GM18508 (cell line): ENCODE measurements at regions not wholly inside any gene's neighbourhood (a gene's known extent, or its start where the extent isn't known, plus 50 kb on each side); places are given as distances from the start of the nearest gene placed in this dataset.

ENCODE experiments used
- ATAC-seq: cut with Tn5 transposase; IDR thresholded peaks from one replicate; pipeline ENCODE4 v1.9.1; 2021; ENCODE audit warnings: moderate number of reproducible peaks; ENCODE audit not compliant: insufficient read depth, unreplicated experiment

DNA sequence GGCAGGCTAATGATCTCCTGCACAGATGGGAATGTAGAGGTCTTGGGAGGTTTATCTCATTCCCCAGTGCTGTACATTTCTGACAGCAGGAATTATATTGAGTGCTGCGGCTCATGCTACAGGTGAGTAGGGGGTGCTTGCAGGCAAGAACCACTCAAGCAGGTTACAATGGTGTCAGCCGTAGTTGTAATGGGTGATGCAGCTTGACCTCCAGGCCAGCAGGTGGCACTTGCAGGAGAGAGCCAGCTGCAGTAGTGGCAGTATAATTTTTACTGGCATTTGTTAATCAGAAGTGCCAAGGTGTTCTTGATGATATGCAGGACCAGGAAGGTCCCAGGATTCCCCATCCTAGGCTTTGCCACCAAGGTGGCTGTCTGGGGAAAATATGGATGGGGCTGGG lies 759.6 kb upstream of the NDST4 start:
- ATAC-seq, result no peak

DNA sequence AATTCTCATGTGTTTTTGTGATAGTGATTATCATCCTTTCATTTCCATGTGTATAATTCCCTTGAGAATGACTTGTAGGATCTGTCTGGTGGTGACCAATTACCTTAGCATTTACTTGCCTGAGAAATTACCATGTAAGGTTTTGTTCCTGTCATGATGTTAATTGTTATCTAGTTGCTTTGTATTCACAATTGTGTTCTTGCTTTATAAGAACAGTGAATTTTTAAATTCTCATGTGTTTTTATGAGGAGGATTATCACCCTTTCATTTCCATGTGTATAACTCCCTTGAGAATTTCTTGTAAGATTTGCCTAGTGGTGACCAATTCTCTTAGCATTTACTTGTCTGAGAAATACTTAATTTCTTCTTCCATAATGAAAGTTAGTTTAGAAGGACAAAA lies 758.2 kb upstream of the NDST4 start:
- ATAC-seq, result no peak

DNA sequence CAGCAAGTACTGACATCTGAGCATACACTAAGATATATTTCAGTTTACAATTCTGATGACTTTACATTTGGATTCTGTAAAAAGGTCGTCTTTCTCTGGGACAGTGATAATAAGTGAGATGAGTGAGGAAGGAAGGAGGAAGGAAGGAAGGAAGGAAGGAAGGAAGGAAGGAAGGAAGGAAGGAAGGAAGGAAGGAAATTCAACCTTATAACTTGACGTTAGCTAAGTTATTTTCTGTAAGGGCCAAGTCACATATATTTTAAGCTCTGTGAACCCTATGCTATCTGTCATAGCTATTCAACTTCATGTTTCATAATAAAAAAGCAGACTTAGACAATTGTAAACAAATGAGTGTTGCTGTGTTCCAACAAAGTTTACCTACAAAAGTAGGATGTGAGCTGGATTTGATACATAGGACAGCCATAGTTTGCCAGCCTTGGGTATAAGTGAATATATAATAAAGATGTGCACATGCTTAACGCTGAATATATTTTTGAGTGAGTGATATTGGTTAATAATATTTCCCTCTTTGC lies 753.0 kb upstream of the NDST4 start:
- no peak for ATAC-seq

DNA sequence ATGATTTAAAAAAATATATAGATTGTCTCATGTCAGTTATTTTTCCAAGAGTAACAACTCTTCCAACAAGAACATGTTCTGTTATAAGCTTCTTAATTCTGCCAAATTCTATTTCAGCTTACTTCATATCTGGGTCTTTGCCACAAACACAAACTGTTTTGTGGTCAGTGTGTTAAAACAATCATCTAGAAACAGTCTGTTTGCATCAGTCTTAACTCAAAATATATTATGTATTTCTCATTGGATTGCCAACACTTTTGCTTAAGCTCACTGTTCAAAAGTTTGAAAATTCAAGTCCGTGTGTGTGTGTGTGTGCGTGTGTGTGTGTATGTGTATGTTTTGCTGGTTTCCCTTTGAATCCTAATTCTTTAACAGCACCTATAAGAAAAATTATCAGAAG lies 752.3 kb upstream of the NDST4 start:
- ATAC-seq, result no peak

DNA sequence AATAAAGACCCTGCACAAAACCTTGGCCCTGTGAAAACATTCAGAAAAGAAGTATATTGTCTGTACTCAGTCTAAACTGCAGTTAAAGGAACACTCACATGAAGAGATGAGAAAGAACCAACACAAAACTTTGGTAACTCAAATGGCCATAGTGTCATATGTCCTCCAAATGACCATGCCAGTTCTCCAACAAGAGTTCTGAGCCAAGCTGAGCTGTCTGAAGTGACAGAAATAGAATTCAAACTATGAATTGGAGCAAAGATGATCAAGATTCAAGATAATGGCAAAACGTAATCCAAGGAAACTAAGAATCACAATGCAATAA lies 739.3 kb upstream of the NDST4 start:
- ATAC-seq, result no peak

DNA sequence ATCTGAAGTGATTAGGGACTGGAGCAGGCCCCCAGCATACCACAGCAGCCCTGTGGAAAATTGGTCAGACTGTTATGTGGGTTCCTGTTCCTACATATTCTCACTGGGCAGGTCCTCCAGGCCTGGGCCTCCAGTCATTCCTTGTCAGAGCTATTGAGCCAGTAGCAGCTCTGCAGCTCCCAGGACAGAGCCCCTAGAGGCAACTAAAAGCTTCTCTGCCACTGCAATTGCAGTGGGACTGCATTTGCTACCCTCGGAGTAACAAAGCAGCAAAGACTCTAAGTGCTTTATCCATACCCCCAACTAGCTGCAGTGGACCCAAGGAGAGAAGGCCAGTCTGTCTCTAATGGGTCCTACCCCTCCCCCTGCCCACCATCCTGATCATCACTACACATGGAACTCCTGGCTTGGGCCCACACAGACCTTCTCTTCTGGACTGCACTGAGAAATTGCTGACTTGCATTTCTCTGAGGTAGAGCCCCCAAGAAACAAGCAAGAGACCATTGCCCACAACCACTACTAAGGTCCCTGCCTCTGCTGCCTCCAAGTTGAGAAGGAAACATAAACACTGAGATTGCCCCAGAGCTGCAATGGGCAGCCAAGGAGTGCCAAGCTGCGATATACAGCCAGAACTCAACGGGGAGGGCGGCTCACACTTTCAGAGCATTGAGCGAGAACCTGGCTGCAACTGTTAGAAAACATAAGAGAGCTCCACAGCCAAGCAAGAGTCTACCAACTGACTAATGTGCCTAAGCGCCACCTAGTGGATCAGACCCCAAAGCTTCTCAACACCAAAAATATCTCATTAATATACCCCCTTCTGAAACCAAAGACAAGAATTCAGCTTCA lies 738.7 kb upstream of the NDST4 start:
- peak; percentile 84 for ATAC-seq

DNA sequence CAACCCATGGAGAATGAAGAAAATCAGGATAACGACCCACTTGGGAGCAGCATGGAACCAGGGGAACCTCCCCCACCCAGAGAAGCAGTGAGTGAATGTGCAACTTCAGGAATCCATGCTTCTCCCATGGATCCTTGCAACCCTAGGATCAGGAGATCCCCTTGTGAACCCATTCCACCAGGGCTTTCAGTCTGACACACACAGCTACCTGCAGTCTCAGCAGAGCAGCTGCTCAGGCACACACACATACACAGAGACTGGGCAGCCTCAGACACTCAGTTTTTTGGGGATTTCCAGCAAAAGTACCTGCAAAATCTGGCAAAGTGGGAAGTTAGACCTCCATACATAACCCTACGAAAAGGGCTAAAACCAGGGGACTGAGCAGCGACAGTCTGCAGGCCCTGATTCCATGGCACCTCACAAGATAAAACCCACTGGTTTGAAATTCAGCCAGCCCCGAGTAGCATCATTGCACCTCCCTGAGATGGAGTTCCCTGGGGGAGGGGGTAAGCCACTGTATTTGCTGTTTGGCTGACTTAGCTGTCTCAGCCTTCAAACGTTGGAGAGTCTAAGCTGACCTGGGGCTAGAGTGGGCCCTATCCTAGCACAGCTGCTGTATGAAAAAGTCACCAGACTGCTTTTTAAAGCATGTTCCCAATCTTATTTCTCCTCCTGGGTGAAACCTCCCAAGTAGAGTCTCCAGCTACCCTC lies 737.5 kb upstream of the NDST4 start:
- ATAC-seq, result peak; percentile 64

DNA sequence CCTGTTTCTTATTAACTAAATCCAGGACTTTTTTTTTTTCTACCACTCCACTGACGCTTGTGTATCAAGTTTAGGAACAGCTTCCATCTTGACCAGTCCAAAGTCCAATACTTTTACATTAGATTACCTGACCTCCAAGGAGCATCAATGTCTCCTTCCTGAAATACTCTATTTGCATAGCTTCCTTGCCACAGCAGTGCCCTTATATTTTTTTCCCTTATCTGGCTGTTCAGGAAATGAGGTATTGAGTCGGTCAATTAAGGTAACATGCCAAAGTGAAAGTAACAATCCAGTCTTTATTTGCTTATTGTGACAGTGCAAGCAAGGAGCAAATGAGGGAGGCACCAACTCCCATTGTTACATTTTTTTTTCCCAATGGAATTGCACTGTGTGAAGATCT lies 730.8 kb upstream of the NDST4 start:
- no peak for ATAC-seq

DNA sequence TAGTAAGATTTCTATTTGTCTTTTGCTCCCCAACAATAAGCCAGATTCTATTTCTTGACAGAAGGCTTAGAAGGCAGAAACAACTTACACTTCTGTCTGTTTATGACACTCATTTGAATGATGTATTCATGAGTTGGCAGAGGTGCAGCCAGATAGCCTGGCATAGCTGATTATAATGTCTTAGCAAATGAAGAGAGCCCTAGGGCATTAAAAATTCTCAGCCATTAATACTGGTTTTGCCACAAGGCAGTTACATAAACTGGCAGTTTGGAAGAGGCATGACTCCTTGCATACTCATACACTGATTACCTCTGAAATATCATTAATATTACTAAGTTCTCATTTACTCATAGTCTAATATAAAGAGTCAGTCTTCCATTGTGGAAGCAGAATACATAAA lies 728.5 kb upstream of the NDST4 start:
- no peak for ATAC-seq

DNA sequence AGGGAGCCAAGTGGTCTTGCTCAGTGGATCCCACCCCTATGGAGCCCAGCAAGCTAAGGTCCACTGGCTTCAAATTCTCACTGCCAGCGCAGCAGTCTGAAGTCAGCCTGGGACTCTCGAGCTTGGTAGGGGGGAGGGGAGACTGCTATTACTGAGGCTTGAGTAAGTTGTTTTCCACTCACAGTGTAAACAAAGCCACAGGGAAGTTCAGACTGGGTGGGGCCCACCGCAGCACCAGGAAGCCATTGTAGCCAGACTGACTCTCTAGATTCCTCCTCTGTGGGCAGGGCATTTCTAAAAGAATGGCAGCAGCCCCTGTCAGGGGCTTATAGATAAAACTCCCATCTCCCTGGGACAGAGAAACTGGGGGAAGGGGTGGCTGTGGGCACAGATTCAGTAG lies 721.0 kb upstream of the NDST4 start:
- no peak for ATAC-seq

DNA sequence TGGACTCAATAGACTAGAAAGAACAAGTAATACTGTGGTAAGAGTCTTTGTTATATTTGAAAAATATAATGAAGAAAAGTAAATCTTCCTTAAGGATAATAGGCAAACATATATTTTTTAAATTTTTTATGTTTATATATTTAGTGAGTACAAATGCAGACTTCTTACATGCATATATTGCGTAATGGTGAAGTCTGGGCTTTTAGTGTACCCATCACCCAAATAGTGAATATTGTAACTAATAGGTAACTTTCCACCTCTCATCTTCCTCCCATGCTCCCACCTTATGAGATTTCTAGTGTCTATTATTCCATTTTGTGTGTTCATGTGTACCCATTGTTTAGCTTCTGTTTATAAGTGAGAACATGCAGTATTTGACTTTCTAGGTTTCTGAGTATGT lies 711.2 kb upstream of the NDST4 start:
- no peak for ATAC-seq

DNA sequence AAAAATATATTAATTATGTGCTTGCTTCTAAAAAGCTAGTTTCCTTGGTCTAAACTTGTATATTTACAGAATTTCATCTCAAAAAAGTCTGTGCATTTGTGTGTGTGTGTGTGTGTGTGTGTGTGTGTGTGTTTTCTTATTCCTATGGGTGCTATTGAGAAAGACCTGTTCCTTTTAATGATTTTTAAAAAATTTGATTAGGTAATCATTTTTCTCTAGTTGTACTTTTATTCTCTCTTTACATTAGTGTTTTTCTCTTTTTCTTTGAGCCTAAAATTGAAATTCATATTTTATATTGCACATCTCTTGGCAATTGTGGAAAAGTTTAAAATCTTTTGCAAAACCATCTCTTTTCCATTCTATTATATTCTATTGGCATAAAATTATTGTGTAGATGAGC lies 690.4 kb upstream of the NDST4 start:
- ATAC-seq, result no peak

DNA sequence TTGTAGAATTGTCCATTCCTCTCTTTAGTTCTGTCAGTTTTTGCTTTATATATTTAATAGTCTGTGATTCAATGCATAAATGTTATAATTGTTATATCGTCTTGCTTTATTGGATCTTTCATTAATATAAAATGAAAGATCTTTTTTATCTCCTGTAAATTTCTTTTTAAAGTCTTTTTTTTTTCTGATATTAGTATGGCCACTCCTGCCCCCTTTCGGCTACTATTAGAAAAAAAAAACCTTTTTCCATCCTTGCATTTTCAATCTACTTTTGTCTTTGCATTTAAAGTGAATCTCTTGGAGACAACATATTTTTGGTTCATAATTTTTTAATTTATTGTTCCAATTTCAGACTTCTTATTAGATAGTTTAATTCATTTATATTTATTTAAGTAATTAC lies 677.4 kb upstream of the NDST4 start:
- no peak for ATAC-seq

DNA sequence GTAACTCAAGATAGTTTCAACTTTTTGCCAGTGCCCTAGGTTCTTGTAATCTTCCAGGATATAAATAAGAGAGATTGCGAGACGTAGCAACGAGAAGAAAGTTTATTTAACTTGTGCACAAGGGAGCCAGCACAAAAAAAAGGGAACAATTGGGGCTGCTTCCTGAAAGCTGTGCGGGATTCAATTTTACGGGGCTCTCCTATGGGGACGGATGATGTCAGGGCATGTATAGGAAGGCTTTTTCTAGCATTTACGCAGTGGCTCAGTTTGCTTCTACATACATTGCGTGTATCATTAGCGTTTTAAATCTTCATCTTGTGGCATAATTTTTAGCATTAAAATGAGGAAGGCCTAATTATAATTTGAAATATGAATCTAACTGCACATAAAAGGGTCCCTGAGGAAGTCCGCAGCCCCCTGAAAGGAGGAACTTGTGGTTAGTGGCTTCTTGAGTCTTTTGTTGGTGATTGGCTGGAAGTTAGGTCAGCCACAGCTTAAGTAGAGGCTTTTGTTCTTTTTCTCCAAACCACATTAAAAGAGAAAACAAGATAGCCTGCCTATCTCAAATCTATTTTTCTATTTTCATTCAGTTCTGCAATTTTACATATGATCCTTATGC lies 668.2 kb upstream of the NDST4 start:
- ATAC-seq, result no peak

DNA sequence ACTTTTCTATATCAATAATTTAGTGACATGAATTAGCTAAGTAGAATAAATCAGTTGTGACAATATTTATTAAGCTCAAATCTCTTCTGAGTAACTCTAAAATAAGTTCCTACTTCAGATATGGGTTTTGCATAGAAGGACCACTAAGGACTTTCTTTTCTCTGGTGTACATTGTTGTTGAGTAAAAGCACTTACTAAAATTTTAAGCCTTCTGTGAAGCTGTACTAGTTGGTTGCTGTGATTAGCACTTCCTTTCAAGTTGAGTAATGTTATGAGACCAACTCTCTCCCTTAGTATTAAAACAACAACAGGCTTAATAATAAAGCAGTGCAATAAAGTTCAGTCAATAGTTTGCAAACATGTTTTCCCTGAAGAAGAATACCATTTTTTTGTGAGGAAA lies 667.4 kb upstream of the NDST4 start:
- ATAC-seq, result peak; percentile 48

DNA sequence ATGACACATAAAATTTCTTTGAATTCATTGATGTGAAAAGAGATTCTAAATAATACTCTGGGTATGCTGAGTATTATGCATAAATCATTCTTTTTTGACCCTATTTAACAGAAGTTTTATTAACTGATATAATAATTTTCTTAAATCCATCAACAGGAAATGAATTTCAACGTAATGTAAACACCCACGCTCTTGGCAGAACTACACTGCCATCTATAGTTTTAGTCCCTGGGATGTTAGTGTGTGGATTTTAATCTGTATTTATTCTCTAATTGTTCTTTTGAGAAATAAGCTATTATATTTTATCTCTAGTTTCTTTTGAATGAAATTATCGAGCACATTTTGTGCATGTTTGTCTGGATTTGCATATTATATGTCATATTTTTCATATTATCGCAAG lies 666.8 kb upstream of the NDST4 start:
- ATAC-seq, result no peak

DNA sequence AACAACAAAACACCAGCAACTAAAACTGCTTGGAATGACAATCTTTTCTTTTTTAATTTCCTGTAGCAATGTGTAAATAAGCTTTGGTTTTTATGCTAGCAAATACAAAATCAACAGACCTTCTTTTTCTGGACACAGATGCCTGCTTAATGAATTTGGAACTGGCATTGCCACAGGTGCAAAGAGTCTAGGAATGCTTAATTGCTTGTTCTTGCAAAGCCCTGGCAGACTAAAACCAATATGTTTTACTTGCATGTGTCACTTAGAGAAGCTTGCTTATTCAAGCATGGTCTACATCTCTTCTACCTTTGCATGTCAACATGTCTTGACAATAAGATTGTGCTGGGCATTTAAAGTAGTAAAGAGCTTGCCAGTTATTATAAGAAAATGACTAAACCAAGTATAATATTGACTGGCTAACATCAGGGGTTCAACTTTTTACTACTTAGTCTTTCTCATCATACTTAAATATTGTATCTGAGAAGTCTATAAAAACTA lies 656.7 kb upstream of the NDST4 start:
- ATAC-seq, result no peak

DNA sequence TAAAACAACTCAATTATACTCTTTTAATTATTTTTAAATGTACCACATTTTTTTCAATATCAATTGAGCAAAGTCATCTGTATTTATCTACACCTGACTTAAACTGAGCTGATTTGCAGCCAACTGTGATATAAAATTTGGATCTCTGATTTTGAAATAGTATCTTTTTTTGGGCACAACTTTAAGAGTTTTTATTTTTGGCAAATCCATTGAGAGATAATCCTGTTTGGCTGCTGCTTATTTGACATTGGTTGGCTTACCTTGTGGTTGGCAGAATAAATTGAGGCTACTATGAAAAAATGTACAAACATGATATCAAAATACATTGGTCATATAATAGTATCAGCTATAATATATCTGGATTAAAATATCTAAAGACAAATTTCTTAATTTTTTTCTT lies 656.0 kb upstream of the NDST4 start:
- no peak for ATAC-seq

DNA sequence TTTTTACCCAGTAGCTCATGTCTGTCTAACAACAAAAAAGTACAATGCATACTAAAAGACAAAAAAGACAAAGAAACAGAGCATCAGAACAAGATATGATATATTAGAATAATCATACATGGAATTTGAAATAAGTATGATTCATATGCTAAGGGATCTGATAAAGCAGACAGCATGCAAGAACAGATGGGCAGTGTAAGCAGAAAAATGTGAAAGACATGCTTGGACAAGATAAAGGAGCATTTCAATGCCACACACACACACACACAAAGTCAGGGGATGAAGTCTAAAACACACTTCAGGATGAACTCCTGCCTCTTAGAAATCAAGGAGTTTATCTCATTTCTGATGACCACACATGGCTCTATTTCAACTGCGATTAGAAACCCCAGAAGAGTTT lies 649.6 kb upstream of the NDST4 start:
- no peak for ATAC-seq

DNA sequence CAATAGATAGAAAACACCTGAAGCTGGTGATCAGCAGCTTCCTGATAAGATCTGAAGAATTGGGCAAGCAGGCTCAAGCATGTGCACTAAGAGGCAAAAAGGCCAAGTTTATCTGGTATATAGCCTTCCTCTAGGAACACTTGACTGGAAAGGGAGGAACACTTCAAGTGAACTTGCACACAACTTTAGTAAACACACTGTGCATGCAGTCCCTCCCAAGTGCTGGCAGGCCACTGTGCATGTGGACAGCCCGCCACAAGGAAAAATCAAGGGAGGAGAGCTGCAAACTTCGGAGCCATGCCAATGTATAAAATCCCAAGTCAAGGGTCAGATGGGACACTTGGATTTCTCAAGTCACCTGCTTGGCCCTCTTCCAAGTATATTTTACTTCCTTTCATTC lies 645.8 kb upstream of the NDST4 start:
- ATAC-seq, result no peak

DNA sequence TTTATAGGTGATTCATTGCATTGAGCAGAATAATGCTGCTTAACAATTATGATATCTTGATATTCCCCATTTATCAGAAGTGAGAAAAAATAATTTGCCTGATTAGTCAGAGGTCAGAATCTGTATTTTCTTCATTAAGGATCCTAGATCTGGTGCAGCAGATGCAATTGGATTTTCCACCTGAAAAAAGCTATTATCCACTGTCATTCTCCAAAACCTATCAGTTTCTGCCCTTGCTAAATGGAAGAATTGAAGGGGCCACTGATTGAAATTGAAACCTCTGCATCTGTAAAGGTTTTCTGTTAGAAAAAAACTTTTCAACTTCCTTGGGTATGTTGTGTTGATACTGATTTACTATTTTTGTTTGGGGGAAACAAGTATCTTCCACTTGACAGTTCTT lies 636.0 kb upstream of the NDST4 start:
- no peak for ATAC-seq
